Activated CD8-positive, alpha-beta memory T cell treated with anti-CD3 and anti-CD28 coated beads for 48 hours (primary cell): ENCODE measurements at regions not wholly inside any gene's neighbourhood (a gene's known extent, or its start where the extent isn't known, plus 50 kb on each side); places are given as distances from the start of the nearest gene placed in this dataset.

ENCODE experiments used
- DNase-seq, 3 experiments: peaks; one replicate each; pipeline ENCODE4 v3.0.0-alpha.2; 2020; ENCODE audit warnings: low read depth in 2 of 3, low spot score in 2 of 3

DNA sequence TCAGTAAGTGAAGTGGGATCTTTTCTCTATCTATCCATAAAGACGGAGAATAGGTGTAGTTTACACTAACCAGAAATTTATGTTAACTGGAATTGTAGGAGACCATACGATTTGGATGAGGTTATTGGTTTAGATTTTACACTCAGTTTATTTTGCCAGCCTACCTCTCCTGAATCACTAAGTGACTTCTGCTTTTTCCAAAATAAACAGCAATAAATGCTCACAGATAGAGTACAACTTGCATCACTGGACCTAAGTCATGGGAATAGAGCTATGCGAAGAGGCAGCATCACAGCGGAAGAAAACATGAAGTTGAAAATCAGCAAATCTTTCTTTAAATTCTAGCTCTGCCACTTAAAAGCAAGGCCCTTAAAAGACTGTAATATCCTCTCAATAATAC lies 781.0 kb downstream of the LIG4 start:
- no peak for DNase-seq

- DNase-seq, result no peak
These were observed 787.8 kb downstream of the LIG4 start for GRCh38 chr13:107427536-107427935.

DNA sequence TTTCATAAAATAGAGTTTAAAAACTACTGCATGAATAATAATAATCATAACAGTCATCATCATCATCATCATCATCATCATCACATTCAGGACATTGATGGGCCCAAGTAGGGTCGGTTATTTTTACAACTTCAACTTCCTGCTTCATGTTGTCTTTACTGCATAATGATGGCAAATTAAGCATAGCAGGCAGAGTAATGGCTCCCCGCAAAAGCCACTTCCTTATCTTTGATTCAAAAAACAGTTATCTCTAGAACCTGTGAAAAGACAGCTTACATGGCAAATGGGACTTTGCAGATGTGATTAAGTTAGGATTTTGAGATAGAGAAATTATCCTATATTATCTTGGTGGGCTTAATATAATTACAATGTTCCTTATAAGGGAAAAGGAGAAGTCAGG lies 792.9 kb downstream of the LIG4 start:
- no peak for DNase-seq

- DNase-seq, result no peak
These were observed 793.4 kb downstream of the LIG4 start for GRCh38 chr13:107421951-107422350.

DNA sequence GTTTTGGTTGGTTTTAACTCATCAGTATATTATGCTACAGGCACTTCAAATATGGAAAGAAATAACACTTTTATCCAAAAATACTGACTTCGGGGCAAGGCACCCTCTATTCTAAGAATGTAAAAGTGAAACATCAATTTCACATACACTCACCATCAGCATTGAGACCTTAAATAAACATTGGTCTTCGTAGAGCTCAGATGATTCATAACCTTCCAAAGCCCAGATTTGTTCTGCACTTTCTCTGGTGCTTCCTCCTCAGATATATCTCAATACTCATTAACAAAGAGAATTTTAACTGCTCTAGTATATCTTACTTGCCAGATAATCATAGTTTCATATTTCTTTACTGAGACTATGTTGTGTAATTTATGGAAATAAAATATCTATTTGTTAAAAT lies 794.3 kb downstream of the LIG4 start:
- no peak for DNase-seq

DNA sequence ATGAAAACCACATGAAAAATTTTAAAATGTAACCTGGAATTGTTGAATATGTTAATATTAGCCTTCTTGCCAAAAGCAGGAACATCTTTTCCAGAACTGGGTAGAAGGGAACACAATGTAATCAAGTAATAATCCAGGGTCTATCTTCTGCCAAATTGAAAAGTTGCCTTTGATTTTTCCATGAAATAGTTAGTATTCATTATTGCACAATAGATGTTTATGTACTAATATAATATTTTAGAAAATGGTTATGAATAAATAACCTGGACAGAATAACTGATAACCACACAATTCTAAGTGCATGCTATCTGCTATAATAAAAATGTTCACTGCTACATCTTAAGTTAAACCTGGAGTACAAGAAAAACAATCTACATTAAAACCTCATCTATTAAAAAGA lies 802.3 kb downstream of the LIG4 start:
- no peak for DNase-seq

GRCh38 chr13:107407074-107407473 lies 808.3 kb downstream of the LIG4 start:
- no peak for DNase-seq

GRCh38 chr13:107395927-107396662 lies 819.2 kb downstream of the LIG4 start:
- DNase-seq, result no peak

- no peak for DNase-seq
These were observed 823.1 kb downstream of the LIG4 start for GRCh38 chr13:107392205-107392604.

GRCh38 chr13:107387525-107387924 lies 819.6 kb upstream of the ARGLU1 start:
- no peak for DNase-seq

GRCh38 chr13:107379407-107380155 lies 811.6 kb upstream of the ARGLU1 start:
- DNase-seq, result no peak

- DNase-seq, result no peak
These were observed 808.6 kb upstream of the ARGLU1 start for GRCh38 chr13:107376341-107377125.

- DNase-seq, result no peak
These were observed 807.9 kb upstream of the ARGLU1 start for GRCh38 chr13:107375701-107376340.

- DNase-seq, result no peak
These were observed 806.1 kb upstream of the ARGLU1 start for GRCh38 chr13:107374038-107374437.

DNA sequence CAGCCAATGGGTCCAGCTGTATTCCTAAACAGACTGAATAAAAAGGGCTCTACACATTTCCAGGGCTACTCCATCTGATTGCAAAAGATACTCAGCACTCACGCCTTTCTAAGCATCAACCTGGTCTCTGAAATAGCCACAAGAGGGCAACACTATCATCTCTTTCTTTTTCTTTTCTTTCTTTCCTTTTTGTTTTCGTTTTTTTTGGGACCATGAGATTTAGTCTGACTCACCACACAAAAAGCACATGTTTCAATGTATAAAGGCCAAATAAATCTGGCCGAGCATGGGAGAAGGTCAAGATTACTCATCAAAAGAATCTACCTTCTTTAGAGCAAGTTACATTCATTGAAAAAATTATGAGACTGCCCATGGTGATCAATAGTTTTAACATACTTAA lies 805.6 kb upstream of the ARGLU1 start:
- DNase-seq, result no peak

GRCh38 chr13:107370015-107370785 lies 802.3 kb upstream of the ARGLU1 start:
- DNase-seq, result no peak

DNA sequence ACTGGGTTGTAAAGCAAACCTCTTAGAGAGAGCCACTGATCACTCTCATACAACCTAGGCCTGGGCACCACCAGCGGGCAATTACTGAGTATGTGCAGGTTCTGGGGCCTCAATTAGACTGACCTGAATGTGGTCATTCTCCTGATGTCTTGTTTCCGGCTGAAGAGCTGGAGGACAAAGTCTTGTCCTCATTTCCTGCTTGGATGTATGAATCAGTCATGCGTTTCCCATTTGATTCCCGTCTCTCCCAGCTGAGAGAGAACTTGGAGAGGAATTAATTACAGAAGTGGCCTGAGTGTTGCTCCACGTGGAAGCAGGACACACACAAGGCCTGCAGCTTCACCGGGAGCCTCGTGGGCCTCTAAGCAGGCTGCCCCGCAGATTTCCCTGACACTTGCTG lies 799.3 kb upstream of the ARGLU1 start:
- DNase-seq, result no peak

DNA sequence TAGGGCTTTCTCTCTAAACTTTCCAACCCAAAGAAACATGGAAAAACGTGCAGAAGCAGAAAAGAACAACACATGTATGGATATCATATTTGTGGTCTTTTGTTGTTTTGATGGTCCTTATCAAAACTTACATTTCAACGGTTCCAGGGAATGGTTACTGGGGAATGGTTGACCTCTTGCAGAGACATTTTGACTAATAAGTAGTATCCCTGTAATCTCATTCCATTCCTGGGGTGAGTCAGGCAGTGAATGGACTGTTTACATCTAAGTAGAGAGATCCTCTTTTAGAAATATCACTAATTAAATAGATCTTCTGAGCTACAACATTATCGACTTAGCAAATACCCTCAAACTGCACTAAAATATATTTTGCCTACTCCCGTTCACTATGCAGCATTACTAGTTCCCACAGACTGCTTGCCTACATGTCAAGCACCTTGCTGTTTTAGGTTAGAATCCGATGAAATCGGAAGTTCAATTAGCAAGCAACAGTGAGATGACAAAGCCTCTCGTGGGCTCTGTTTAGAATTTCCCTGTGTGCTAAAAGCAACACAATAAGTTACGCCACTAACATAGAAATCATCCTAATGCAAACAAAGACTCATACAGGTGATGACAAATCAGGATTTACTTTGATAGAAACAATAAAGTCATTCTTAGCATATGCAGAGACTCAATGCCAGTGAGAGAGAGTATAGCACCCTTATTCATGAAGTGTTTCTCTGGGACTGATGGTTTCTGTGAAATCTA lies 797.7 kb upstream of the ARGLU1 start:
- no peak for DNase-seq

DNA sequence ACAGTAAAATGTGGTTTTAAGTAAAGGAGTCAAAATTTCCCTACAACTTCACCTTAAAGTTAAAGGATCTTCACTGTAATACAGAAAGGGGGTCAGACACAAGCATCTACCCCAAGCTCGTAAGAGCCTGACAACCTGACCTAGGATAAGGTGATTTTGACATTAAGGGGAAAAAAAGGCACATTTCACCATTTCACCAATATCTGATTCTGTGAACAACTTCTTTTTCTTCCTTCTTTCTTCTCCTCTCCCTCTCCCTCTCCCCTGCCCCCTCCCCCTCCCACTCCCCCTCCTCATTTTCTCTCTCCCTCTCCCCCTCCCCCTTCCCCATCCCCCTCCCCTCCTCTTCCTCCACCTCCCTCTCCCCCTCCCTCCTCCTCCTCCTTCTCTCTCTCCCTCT lies 796.7 kb upstream of the ARGLU1 start:
- DNase-seq, result no peak

- DNase-seq, result no peak
These were observed 793.7 kb upstream of the ARGLU1 start for GRCh38 chr13:107361666-107362065.
